ENCODE measurements at regions not wholly inside any gene's neighbourhood (a gene's known extent, or its start where the extent isn't known, plus 50 kb on each side); places are given as distances from the start of the nearest gene placed in this dataset.

DNA sequence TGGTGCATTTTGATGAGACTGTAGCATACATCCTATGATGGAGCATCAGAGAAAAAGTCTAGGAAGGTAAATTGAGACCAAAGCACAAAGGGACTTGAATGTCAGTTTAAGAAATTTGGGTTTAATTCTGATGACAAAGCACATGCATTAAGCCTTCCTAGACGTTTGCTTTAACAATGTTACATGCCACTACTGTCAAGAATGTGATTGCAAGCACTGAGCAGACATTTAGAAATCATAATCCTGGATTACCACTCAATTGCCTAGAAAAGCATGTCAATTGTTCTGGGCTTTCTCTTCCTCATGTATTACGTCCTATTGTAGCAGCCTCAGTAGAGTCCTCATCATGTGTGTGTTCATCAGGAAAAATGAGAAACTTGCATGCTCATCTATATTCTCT, 117.1 kb downstream of the ZNF281 start:
- Histone ChIP-seq H2BK12ac (ENCODE audit: insufficient read length, low read depth, low read length) (no peak overlapping the region), H4K20me1 (ENCODE audit: control insufficient read depth, insufficient read depth, insufficient read length) (no peaks in the 10 kb centered on the region), H3K18ac (ENCODE audit: insufficient read length, low read depth, low read length) (no peak overlapping the region), H3K79me2 (ENCODE audit: insufficient read depth, low read length) (no peaks in the 10 kb centered on the region), H3K14ac (ENCODE audit: insufficient read depth, low read length) (no peak overlapping the region), H3K27ac (ENCODE audit: insufficient read length, low read depth, low read length) (no peak overlapping the region), H3K9me3 (ENCODE audit: control insufficient read depth, low read depth, low read length) (no peaks in the 10 kb centered on the region), H3K56ac (ENCODE audit: insufficient read length, low read depth, low read length) (no peak overlapping the region), H3K27me3 (ENCODE audit: insufficient read depth, low read length) (peaks cover 1% of the 10 kb centered on the region; the same call in 1 of the 2 replicates), H3K4me2 (ENCODE audit: insufficient read depth, insufficient read length, low read length) (no peak overlapping the region), H4K8ac (replicated peaks; ENCODE audit: insufficient read length, low read depth, low read length) (no peak overlapping the region), H3K23me2 (ENCODE audit: insufficient read length, low read depth, low read length, poor library complexity, severe bottlenecking) (no peaks in the 10 kb centered on the region), H4K5ac (ENCODE audit: insufficient read length, low read depth, low read length) (no peak overlapping the region), H4K91ac (ENCODE audit: insufficient read length, low read depth, low read length) (no peak overlapping the region), H3K79me1 (ENCODE audit: insufficient read depth, low read depth, low read length, poor library complexity, severe bottlenecking) (no peaks in the 10 kb centered on the region), H2BK5ac (ENCODE audit: insufficient read length, low read length) (no peak overlapping the region), H3K23ac (ENCODE audit: insufficient read length, low read depth, low read length) (no peak overlapping the region), H3K4me1 (ENCODE audit: insufficient read depth, low read length) (peaks cover 2% of the 10 kb centered on the region; the same call in 1 of the 2 replicates), H3T11ph (ENCODE audit: low read length) (no peak overlapping the region), H3K4ac (ENCODE audit: low read depth, low read length) (no peak overlapping the region), H2BK15ac (ENCODE audit: low read depth, low read length) (no peak overlapping the region), H2BK20ac (ENCODE audit: low read depth, low read length, poor library complexity, severe bottlenecking) (no peak overlapping the region), H3K9ac (ENCODE audit: extremely low read depth, insufficient read length, low read length) (no peak overlapping the region), H2BK120ac (ENCODE audit: low read depth, low read length, poor library complexity, severe bottlenecking) (no peak overlapping the region), H2AK5ac (ENCODE audit: insufficient read length, low read length) (no peak overlapping the region), H2AFZ (ENCODE audit: low read length) (no peak overlapping the region)
- Mint-ChIP-seq H3K9me3 (no peaks in the 10 kb centered on the region; a peak in 1 of 5 replicates), H3K36me3 (ENCODE audit: insufficient read depth in 1 of 3, low read depth in 3 of 3) (no peaks in the 10 kb centered on the region), H3K4me1 (peaks cover 6 to 12% of the 10 kb centered on the region in 2 experiments), H3K27me3 (ENCODE audit: low read depth) (peaks cover 57% of the 10 kb centered on the region), H3K27ac (no peak overlapping the region), H3K4me3 (no peak overlapping the region)
- no CpG with 5 or more reads among the region's 2 CpGs for WGBS (ENCODE audit: extremely low coverage, insufficient read length, low lambda C conversion rate)
- DNase-seq = no peak
- TF ChIP-seq, protein P1, sequence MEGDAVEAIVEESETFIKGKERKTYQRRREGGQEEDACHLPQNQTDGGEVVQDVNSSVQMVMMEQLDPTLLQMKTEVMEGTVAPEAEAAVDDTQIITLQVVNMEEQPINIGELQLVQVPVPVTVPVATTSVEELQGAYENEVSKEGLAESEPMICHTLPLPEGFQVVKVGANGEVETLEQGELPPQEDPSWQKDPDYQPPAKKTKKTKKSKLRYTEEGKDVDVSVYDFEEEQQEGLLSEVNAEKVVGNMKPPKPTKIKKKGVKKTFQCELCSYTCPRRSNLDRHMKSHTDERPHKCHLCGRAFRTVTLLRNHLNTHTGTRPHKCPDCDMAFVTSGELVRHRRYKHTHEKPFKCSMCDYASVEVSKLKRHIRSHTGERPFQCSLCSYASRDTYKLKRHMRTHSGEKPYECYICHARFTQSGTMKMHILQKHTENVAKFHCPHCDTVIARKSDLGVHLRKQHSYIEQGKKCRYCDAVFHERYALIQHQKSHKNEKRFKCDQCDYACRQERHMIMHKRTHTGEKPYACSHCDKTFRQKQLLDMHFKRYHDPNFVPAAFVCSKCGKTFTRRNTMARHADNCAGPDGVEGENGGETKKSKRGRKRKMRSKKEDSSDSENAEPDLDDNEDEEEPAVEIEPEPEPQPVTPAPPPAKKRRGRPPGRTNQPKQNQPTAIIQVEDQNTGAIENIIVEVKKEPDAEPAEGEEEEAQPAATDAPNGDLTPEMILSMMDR (conservative IDR thresholded peaks at IDR 0.05) = no peak

All from H9 (cell line).